Left lung (tissue), 4 donors: ENCODE measurements at regions not wholly inside any gene's neighbourhood (a gene's known extent, or its start where the extent isn't known, plus 50 kb on each side); places are given as distances from the start of the nearest gene placed in this dataset.

Source experiments
- ATAC-seq: fragments of 200-7000 bp; cut with Tn5 transposase; one replicate; pipeline ENCODE4 v1.9.1; 2020; ENCODE audit warnings: moderate library complexity
- DNase-seq, 4 donors: peaks; one replicate each; pipeline ENCODE4 v3.0.0-alpha.2; 2013 to 2020
- H3K27ac ChIP-seq, 2 donors: fragments of 200-600 bp; sonication (generic) in 1 of 2; one replicate each; pipeline versions ENCODE4 v1.5.0 to v1.8.0; 2020 to 2021
- H3K27me3 ChIP-seq, 2 donors: fragments of 200-600 bp; sonication (generic) in 1 of 2; one replicate each; pipeline versions ENCODE4 v1.5.0 to v1.8.0; 2020 to 2021
- H3K36me3 ChIP-seq, 2 donors: fragments of 200-600 bp; sonication (generic) in 1 of 2; one replicate each; pipeline versions ENCODE4 v1.5.0 to v1.8.0; 2020 to 2021
- H3K4me1 ChIP-seq, 2 donors: fragments of 200-600 bp; one replicate each; pipeline ENCODE4 v1.8.0; 2021
- H3K4me3 ChIP-seq, 2 donors: fragments of 200-600 bp; sonication (generic) in 1 of 2; one replicate each; pipeline versions ENCODE4 v1.5.0 to v1.8.0; 2020 to 2021; ENCODE audit warnings: mild to moderate bottlenecking in 1 of 2
- H3K9me3 ChIP-seq, 2 donors: fragments of 200-600 bp; sonication (generic) in 1 of 2; one replicate each; pipeline versions ENCODE4 v1.5.0 to v1.8.0; 2020 to 2021
- CTCF ChIP-seq, 2 donors: fragments of 200-600 bp; sonication (generic) in 1 of 2; IDR thresholded peaks; one replicate each; pipeline versions ENCODE4 v1.5.0 to v1.8.0; 2021; ENCODE audit warnings: antibody characterized with exemption in 2 of 2
- intact Hi-C, 2 donors: fragments of 100-400 bp; cut with DNase I; formaldehyde crosslinking; loops; one replicate each; pipeline versions ENCODE4 v1.11.2 to v1.14.2; 2022
- donor health status: DM: no; HTN: yes; CAD: no.
- donor health status: DM: no; HTN: no; CAD: no.

- DNase-seq, result no peak
- Histone ChIP-seq H3K36me3 (no peaks in the 10 kb centered on the region), H3K4me1 (no peaks in the 10 kb centered on the region), H3K27ac (no peak overlapping the region), H3K4me3 (no peak overlapping the region), H3K27me3 (peaks cover 0 to 6% of the 10 kb centered on the region in 2 donors), H3K9me3 (no peaks in the 10 kb centered on the region)
- TF ChIP-seq CTCF (IDR thresholded peaks at IDR 0.05), result no peak
- intact Hi-C loops, result no loop called here
- ATAC-seq, result no peak
These were observed 58.7 kb upstream of the LRRN2 start for GRCh38 chr1:204744107-204744779.

- intact Hi-C loops, result no loop called here
- DNase-seq, result peak in 1 of 4 donors; percentile 10
- Histone ChIP-seq H3K9me3 (no peaks in the 10 kb centered on the region), H3K4me3 (no peak overlapping the region), H3K4me1 (no peaks in the 10 kb centered on the region), H3K27ac (no peak overlapping the region), H3K36me3 (no peaks in the 10 kb centered on the region), H3K27me3 (peaks cover 0 to 7% of the 10 kb centered on the region in 2 donors)
- peak; percentile 92 for ATAC-seq
- TF ChIP-seq CTCF (IDR thresholded peaks at IDR 0.05), result peak; percentile 86 to 96
These were observed 61.4 kb upstream of the LRRN2 start for GRCh38 chr1:204746838-204747442.

- H3K4me3 ChIP-seq, result no peak overlapping the region
- peaks cover 0 to 12% of the 10 kb centered on the region in 2 donors for H3K27me3 ChIP-seq
- no peaks in the 10 kb centered on the region for H3K9me3 ChIP-seq
- DNase-seq (no peak), ATAC-seq (no peak)
- no peak for TF ChIP-seq CTCF (IDR thresholded peaks at IDR 0.05)
- no peak overlapping the region for H3K27ac ChIP-seq
- no peaks in the 10 kb centered on the region for H3K4me1 ChIP-seq
- H3K36me3 ChIP-seq, result no peaks in the 10 kb centered on the region
- intact Hi-C loops, result no loop called here
These were observed 65.9 kb upstream of the LRRN2 start for GRCh38 chr1:204751480-204751879.

- H3K27me3 ChIP-seq, result peaks cover 0 to 12% of the 10 kb centered on the region in 2 donors
- H3K36me3 ChIP-seq, result no peaks in the 10 kb centered on the region
- DNase-seq (peak in 1 of 4 donors; percentile 63), ATAC-seq (no peak)
- no peaks in the 10 kb centered on the region for H3K4me1 ChIP-seq
- H3K9me3 ChIP-seq, result no peaks in the 10 kb centered on the region
- no peak overlapping the region for H3K4me3 ChIP-seq
- intact Hi-C loops, result no loop called here
- TF ChIP-seq CTCF (IDR thresholded peaks at IDR 0.05), result no peak
- no peak overlapping the region for H3K27ac ChIP-seq
These were observed 66.5 kb upstream of the LRRN2 start for GRCh38 chr1:204751883-204752687.

GRCh38 chr1:204752688-204753040 is 67.1 kb upstream of the LRRN2 start:
- no peak overlapping the region for H3K4me3 ChIP-seq
- peaks cover 0 to 12% of the 10 kb centered on the region in 2 donors for H3K27me3 ChIP-seq
- TF ChIP-seq CTCF (IDR thresholded peaks at IDR 0.05), result no peak
- DNase-seq, result no peak
- no peaks in the 10 kb centered on the region for H3K4me1 ChIP-seq
- H3K36me3 ChIP-seq, result no peaks in the 10 kb centered on the region
- ATAC-seq, result no peak
- intact Hi-C loops, result no loop called here
- no peaks in the 10 kb centered on the region for H3K9me3 ChIP-seq
- no peak overlapping the region for H3K27ac ChIP-seq
